ENCODE measurements at regions not wholly inside any gene's neighbourhood (a gene's known extent, or its start where the extent isn't known, plus 50 kb on each side); places are given as distances from the start of the nearest gene placed in this dataset.

DNA sequence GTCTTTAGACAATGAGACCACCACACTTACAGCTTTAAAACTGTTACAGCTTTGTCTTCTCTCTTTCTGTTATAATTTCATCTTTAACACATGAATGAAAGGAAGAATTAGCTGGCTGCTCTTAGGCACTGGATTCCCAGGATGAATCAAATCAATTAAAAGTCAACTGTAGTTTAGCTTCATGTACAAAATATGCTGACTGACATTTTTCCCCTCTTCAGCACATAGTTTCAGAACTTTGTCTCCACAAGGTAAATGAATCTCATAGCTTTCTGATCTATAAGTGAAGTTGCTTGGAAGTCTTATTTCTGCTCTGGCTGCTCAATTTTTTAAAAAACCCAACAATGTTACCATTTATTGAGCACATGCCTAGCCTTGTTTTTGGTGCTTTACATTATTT, 293.8 kb downstream of the GRIN2B start:
- TF ChIP-seq POLR2AphosphoS5 (IDR thresholded peaks at IDR 0.05; ENCODE audit: low read depth, low read length) = no peak
- no peak for TF ChIP-seq REST (IDR thresholded peaks at IDR 0.05; ENCODE audit: insufficient read depth in 1 of 2, low read depth in 2 of 2, low read length in 1 of 2)
- TF ChIP-seq SIN3A (IDR thresholded peaks at IDR 0.05; ENCODE audit: borderline replicate concordance, insufficient read depth, low read depth, low read length) = no peak
- Histone ChIP-seq H3K4me1 (ENCODE audit: control insufficient read depth, insufficient read depth, low read length) (no peaks in the 10 kb centered on the region), H3K27ac (ENCODE audit: low read length) (no peak overlapping the region), H3K36me3 (ENCODE audit: control insufficient read depth, insufficient read depth, low read length) (no peaks in the 10 kb centered on the region), H3K27me3 (ENCODE audit: control insufficient read depth, insufficient read depth, low read length) (no peaks in the 10 kb centered on the region; the same call in 1 of the 2 replicates), H3K4me3 (ENCODE audit: low read depth in 2 of 2, low read length in 2 of 2) (no peak overlapping the region), H3K9me3 (ENCODE audit: control insufficient read depth, insufficient read depth, low read depth, low read length) (no peaks in the 10 kb centered on the region)
- DNase-seq (ENCODE audit: low read depth, low spot score) (no peak), ATAC-seq (no peak)
- POLR2A ChIA-PET = no interaction called here
- in situ Hi-C loops (cut with HindIII; ENCODE audit: low pct_unique_long_range_greater_than_20kb, low sequenced_read_pairs) (no loop called here), intact Hi-C loops (cut with micrococcal nuclease; ENCODE audit: unreplicated experiment) (no loop called here)
- CTCF ChIA-PET = no interaction called here
- no TSS peak for BruUV-seq (replicated peaks)

GRCh38 chr12:13686260-13686659, 295.1 kb downstream of the GRIN2B start:
- BruUV-seq (replicated peaks) = no TSS peak
- POLR2A ChIA-PET = no interaction called here

More at GRCh38 chr12:13686260-13686659, 295.1 kb downstream of the GRIN2B start:
- ATAC-seq (no peak), DNase-seq (ENCODE audit: low read depth, low spot score) (no peak)
- Histone ChIP-seq H3K36me3 (ENCODE audit: control insufficient read depth, insufficient read depth, low read length) (no peaks in the 10 kb centered on the region), H3K27me3 (ENCODE audit: control insufficient read depth, insufficient read depth, low read length) (no peaks in the 10 kb centered on the region; the same call in 1 of the 2 replicates), H3K9me3 (ENCODE audit: control insufficient read depth, insufficient read depth, low read depth, low read length) (no peaks in the 10 kb centered on the region), H3K4me1 (ENCODE audit: control insufficient read depth, insufficient read depth, low read length) (no peaks in the 10 kb centered on the region), H3K27ac (ENCODE audit: low read length) (no peak overlapping the region), H3K4me3 (ENCODE audit: low read depth in 2 of 2, low read length in 2 of 2) (no peak overlapping the region)
- in situ Hi-C loops (cut with HindIII; ENCODE audit: low pct_unique_long_range_greater_than_20kb, low sequenced_read_pairs) = no loop called here
- CTCF ChIA-PET = no interaction called here
- TF ChIP-seq TCF7L2 (IDR thresholded peaks at IDR 0.05; ENCODE audit: low read depth, low read length) (no peak), SIN3A (IDR thresholded peaks at IDR 0.05; ENCODE audit: borderline replicate concordance, insufficient read depth, low read depth, low read length) (no peak), CTCF (IDR thresholded peaks at IDR 0.05) (no peak), POLR2AphosphoS5 (IDR thresholded peaks at IDR 0.05; ENCODE audit: low read depth, low read length) (no peak), REST (IDR thresholded peaks at IDR 0.05; ENCODE audit: insufficient read depth in 1 of 2, low read depth in 2 of 2, low read length in 1 of 2) (no peak)
- intact Hi-C loops (cut with micrococcal nuclease; ENCODE audit: unreplicated experiment) = no loop called here

Measured in Panc1 (cell line).